Lung (tissue), 11 donors: ENCODE measurements at regions not wholly inside any gene's neighbourhood (a gene's known extent, or its start where the extent isn't known, plus 50 kb on each side); places are given as distances from the start of the nearest gene placed in this dataset.

ENCODE experiments used
- ATAC-seq: fragments of 200-7000 bp; cut with Tn5 transposase; one replicate; pipeline ENCODE4 v1.9.1; 2020; ENCODE audit warnings: moderate number of reproducible peaks; ENCODE audit not compliant: insufficient read depth, low FRiP score
- DNase-seq, 3 donors: peaks; one replicate each; pipeline ENCODE4 v3.0.0-alpha.2; 2013 to 2017
- H3K27ac ChIP-seq, 2 donors: one replicate each; pipeline ENCODE4 v1.5.1; 2013; ENCODE audit warnings: mild to moderate bottlenecking in 2 of 2, moderate library complexity in 2 of 2, control low read depth in 1 of 2, inconsistent platforms in 1 of 2, low read depth in 1 of 2, low read length in 1 of 2
- H3K27me3 ChIP-seq, 3 donors: one replicate each; pipeline ENCODE4 v1.5.1; 2013; ENCODE audit warnings: low read length in 2 of 3; ENCODE audit not compliant: control insufficient read depth in 3 of 3, insufficient read depth in 3 of 3
- H3K36me3 ChIP-seq, 4 donors: one replicate each; pipeline ENCODE4 v1.5.1; 2013; ENCODE audit warnings: low read length in 4 of 4, mild to moderate bottlenecking in 1 of 4, moderate library complexity in 1 of 4; ENCODE audit not compliant: control insufficient read depth in 4 of 4, insufficient read depth in 4 of 4
- H3K4me1 ChIP-seq, 5 donors: one replicate each; pipeline ENCODE4 v1.5.1; 2013; ENCODE audit warnings: low read length in 5 of 5, mild to moderate bottlenecking in 2 of 5, moderate library complexity in 1 of 5; ENCODE audit not compliant: control insufficient read depth in 5 of 5, insufficient read depth in 5 of 5
- H3K4me3 ChIP-seq: one replicate; pipeline ENCODE4 v1.5.1; 2013; ENCODE audit warnings: mild to moderate bottlenecking, control low read depth, moderate library complexity
- H3K9ac ChIP-seq, 2 donors: one replicate each; pipeline ENCODE4 v1.5.1; 2013; ENCODE audit warnings: low read length in 2 of 2, control low read depth in 1 of 2; ENCODE audit not compliant: insufficient read depth in 1 of 2
- H3K9me3 ChIP-seq, 4 donors: one replicate each; pipeline ENCODE4 v1.5.1; 2013; ENCODE audit warnings: low read length in 3 of 4, mild to moderate bottlenecking in 1 of 4, moderate library complexity in 1 of 4; ENCODE audit not compliant: control insufficient read depth in 4 of 4, insufficient read depth in 3 of 4
- CTCF ChIP-seq: IDR thresholded peaks from 2 replicates; pipeline ENCODE4 v1.5.1; 2012; ENCODE audit warnings: mild to moderate bottlenecking; ENCODE audit errors: control extremely low read depth, extremely low read depth
- WGBS, 2 donors: extraction: QIAGEN DNeasy Blood & Tissue Kit; methylation state at CpG; one replicate each; pipeline ENCODE4 v1.1.7; 2013; 5-methylcytosine and 5-hydroxymethylcytosine counted together
- donor health status: control.
- donor health status: control.
- donor health status: Bipolar disorder and iron deficiency.
- donor health status: healthy.
- donor health status: DM: yes; HTN: yes; CAD: no.

- H3K4me3 ChIP-seq = no peak overlapping the region
- H3K9me3 ChIP-seq = peaks cover 0 to 5% (median 0%) of the 10 kb centered on the region in 4 donors
- DNase-seq (peak in 2 of 3 donors; percentile 59 to 66), ATAC-seq (no peak)
- H3K4me1 ChIP-seq = peaks cover 0 to 25% (median 6%) of the 10 kb centered on the region in 5 donors
- no peak overlapping the region for H3K27ac ChIP-seq
- WGBS, 2 donors = 65 to 68% methylated on average over 4 of the region's 4 CpGs
- TF ChIP-seq CTCF = no peak
- H3K9ac ChIP-seq = no peak overlapping the region
- H3K36me3 ChIP-seq = no peaks in the 10 kb centered on the region
- no peaks in the 10 kb centered on the region for H3K27me3 ChIP-seq
These were observed 106.5 kb downstream of the MAFB start for GRCh38 chr20:40582531-40582930.

- H3K36me3 ChIP-seq = no peaks in the 10 kb centered on the region
- peaks cover 0 to 23% (median 6%) of the 10 kb centered on the region in 5 donors for H3K4me1 ChIP-seq
- DNase-seq = no peak
- no peak for ATAC-seq
- no peak overlapping the region for H3K4me3 ChIP-seq
- H3K9me3 ChIP-seq = peaks cover 0 to 2% (median 0%) of the 10 kb centered on the region in 4 donors
- no peak overlapping the region for H3K27ac ChIP-seq
- no peak overlapping the region for H3K9ac ChIP-seq
- H3K27me3 ChIP-seq = no peaks in the 10 kb centered on the region
- 95 to 100% methylated on average over 1 of the region's 1 CpG for WGBS, 2 donors
- no peak for TF ChIP-seq CTCF
These were observed 109.3 kb downstream of the MAFB start for GRCh38 chr20:40579701-40580100.

GRCh38 chr20:40578961-40579360 lies 110.1 kb downstream of the MAFB start:
- H3K27me3 ChIP-seq = no peaks in the 10 kb centered on the region
- no peaks in the 10 kb centered on the region for H3K36me3 ChIP-seq
- 71 to 75% methylated on average over 4 of the region's 4 CpGs for WGBS, 2 donors
- no peak overlapping the region for H3K4me3 ChIP-seq
- DNase-seq = no peak
- H3K9ac ChIP-seq = no peak overlapping the region
- ATAC-seq = no peak
- TF ChIP-seq CTCF = no peak
- peaks cover 0 to 16% (median 3%) of the 10 kb centered on the region in 5 donors for H3K4me1 ChIP-seq
- H3K27ac ChIP-seq = no peak overlapping the region
- peaks cover 0 to 2% (median 0%) of the 10 kb centered on the region in 4 donors for H3K9me3 ChIP-seq

GRCh38 chr20:40575851-40576250 lies 113.2 kb downstream of the MAFB start:
- ATAC-seq = no peak
- H3K4me1 ChIP-seq = no peaks in the 10 kb centered on the region
- H3K4me3 ChIP-seq = no peak overlapping the region
- no peak overlapping the region for H3K27ac ChIP-seq
- no peak overlapping the region for H3K9ac ChIP-seq
- no peak for TF ChIP-seq CTCF
- DNase-seq = no peak
- peaks cover 0 to 2% (median 0%) of the 10 kb centered on the region in 4 donors for H3K9me3 ChIP-seq
- 20 to 33% methylated on average over 4 of the region's 4 CpGs for WGBS, 2 donors
- no peaks in the 10 kb centered on the region for H3K36me3 ChIP-seq
- no peaks in the 10 kb centered on the region for H3K27me3 ChIP-seq
